Ovary (tissue), 7 donors: ENCODE measurements at regions not wholly inside any gene's neighbourhood (a gene's known extent, or its start where the extent isn't known, plus 50 kb on each side); places are given as distances from the start of the nearest gene placed in this dataset.
"Not testable (repeated sequence)": the region's sequence is repeated elsewhere in the genome, so short reads cannot be mapped to it uniquely, and the experiment has no call there.

ENCODE experiments used
- DNase-seq, 5 donors: peaks; one replicate each; pipeline ENCODE4 v3.0.0-alpha.2; 2019 to 2020
- H3K27ac ChIP-seq, 2 donors: fragments of 200-600 bp; one replicate each; pipeline versions ENCODE4 v1.5.1 to v1.8.0; 2019 to 2022
- H3K27me3 ChIP-seq: fragments of 200-600 bp; one replicate; pipeline ENCODE4 v1.8.0; 2022
- H3K36me3 ChIP-seq: fragments of 200-600 bp; sonication (generic); one replicate; pipeline ENCODE4 v1.5.1; 2019
- H3K4me1 ChIP-seq: one replicate; pipeline ENCODE4 v1.8.1; 2013; ENCODE audit warnings: mild to moderate bottlenecking, moderate library complexity; ENCODE audit not compliant: insufficient read depth
- H3K4me3 ChIP-seq: fragments of 200-600 bp; sonication (generic); one replicate; pipeline ENCODE4 v1.5.1; 2017
- H3K9me3 ChIP-seq, 2 donors: fragments of 200-600 bp in 1 of 2; sonication (generic) in 1 of 2; one replicate each; pipeline versions ENCODE4 v1.5.1 to v1.8.1; 2013 to 2019; ENCODE audit warnings: mild to moderate bottlenecking in 1 of 2, moderate library complexity in 1 of 2
- EP300 ChIP-seq: sonication (generic); formaldehyde crosslinking; IDR thresholded peaks from one replicate; pipeline ENCODE4 v1.6.1; 2017; ENCODE audit warnings: antibody characterized with exemption
- POLR2A ChIP-seq: fragments of 450-650 bp; IDR thresholded peaks from one replicate; pipeline ENCODE4 v1.6.1; 2017; ENCODE audit warnings: antibody characterized with exemption, mild to moderate bottlenecking, moderate library complexity
- WGBS, 3 donors: extraction: QIAGEN DNeasy Blood & Tissue Kit in 1 of 3; methylation state at CpG; one replicate each; pipeline versions ENCODE4 v1.1.5 to v1.1.7; 2013 to 2017; 5-methylcytosine and 5-hydroxymethylcytosine counted together
- intact Hi-C, 4 donors: fragments of 100-400 bp; cut with DNase I; formaldehyde crosslinking; loops; one replicate each; pipeline versions ENCODE4 v1.11.0 to v1.15.1; 2022 to 2023
- TF ChIP-seq, protein P1 (sequence below), 3 donors: fragments of 450-650 bp in 2 of 3; fragments of 200-600 bp in 1 of 3; IDR thresholded peaks; one replicate each; pipeline versions ENCODE4 v1.5.1 to v1.8.0; 2016 to 2022; ENCODE audit warnings: antibody characterized with exemption in 3 of 3, mild to moderate bottlenecking in 1 of 3
- donor health status: DM: no; HTN: no; CAD: no; lungs with moderate emphysema.
- donor health status: DM: no; HTN: no; CAD: no.
- donor health status: Bipolar disorder and iron deficiency.
- donor health status: DM: no; HTN: no; CAD: no.
- donor health status: DM: yes; HTN: yes; CAD: no.

DNA sequence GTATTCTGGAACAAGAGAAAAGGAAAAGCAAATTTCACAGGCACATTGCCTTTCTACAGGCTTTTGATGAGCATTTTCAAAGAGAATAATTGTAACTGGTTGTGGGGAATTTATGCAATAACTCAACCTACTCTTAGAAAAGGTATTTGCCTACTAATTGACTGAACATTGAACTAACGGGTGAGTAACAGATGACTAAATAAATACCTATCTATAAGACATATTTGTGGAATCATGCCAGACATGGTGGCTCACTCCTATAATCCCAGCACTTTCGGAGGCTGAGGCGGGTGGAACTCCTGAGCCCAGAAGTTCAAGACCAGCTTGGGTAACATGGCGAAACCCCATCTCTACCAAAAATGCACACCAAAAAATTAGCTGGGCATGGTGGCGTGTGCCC is 367.7 kb downstream of the CGGBP1 start:
- intact Hi-C loops, result no loop called here
- 91 to 92% (median 92%) methylated on average over 5 of the region's 5 CpGs for WGBS, 3 donors
- no peak for DNase-seq
- H3K4me3 ChIP-seq, result no peak overlapping the region
- H3K9me3 ChIP-seq, result no peaks in the 10 kb centered on the region
- no peak for TF ChIP-seq POLR2A
- TF ChIP-seq, protein P1, sequence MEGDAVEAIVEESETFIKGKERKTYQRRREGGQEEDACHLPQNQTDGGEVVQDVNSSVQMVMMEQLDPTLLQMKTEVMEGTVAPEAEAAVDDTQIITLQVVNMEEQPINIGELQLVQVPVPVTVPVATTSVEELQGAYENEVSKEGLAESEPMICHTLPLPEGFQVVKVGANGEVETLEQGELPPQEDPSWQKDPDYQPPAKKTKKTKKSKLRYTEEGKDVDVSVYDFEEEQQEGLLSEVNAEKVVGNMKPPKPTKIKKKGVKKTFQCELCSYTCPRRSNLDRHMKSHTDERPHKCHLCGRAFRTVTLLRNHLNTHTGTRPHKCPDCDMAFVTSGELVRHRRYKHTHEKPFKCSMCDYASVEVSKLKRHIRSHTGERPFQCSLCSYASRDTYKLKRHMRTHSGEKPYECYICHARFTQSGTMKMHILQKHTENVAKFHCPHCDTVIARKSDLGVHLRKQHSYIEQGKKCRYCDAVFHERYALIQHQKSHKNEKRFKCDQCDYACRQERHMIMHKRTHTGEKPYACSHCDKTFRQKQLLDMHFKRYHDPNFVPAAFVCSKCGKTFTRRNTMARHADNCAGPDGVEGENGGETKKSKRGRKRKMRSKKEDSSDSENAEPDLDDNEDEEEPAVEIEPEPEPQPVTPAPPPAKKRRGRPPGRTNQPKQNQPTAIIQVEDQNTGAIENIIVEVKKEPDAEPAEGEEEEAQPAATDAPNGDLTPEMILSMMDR (IDR thresholded peaks at IDR 0.05), result no peak
- TF ChIP-seq EP300, result no peak
- no peaks in the 10 kb centered on the region for H3K36me3 ChIP-seq
- no peaks in the 10 kb centered on the region for H3K4me1 ChIP-seq
- H3K27me3 ChIP-seq, result no peaks in the 10 kb centered on the region
- H3K27ac ChIP-seq, result no peak overlapping the region

DNA sequence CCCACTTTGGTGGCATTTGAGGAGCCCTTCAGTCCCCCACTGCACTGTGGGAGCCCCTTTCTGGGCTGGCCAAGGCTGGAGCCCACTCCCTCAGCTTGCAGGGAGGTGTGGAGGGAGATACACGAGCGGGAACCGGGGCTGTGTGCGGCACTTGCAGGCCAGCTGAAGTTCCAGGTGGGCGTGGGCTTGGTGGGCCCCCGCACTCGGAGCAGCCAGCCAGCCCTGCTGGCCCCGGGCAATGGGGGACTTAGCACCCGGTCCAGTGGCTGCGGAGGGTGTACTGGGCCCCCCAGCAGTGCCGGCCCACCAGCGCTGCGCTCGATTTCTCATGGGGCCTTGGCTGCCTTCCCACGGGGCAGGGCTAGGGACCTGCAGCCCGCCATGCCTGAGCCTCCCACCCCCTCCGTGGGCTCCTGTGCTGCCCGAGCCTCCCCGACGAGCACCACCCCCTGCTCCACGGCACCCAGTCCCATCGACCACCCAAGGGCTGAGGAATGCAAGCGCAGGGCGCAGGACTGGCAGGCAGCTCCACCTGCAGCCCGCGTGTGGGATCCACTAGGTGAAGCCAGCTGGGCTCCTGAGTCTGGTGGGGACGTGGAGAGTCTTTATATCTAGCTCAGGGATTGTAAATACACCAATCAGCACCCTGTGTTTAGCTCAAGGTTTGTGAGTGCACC is 379.7 kb downstream of the CGGBP1 start:
- H3K36me3 ChIP-seq, H3K4me1 ChIP-seq, H3K9me3 ChIP-seq, H3K4me3 ChIP-seq, H3K27ac ChIP-seq, H3K27me3 ChIP-seq, intact Hi-C loops, DNase-seq: not testable (repeated sequence)
- 92 to 94% (median 93%) methylated on average over 21 to 27 of the region's 27 CpGs for WGBS, 3 donors

DNA sequence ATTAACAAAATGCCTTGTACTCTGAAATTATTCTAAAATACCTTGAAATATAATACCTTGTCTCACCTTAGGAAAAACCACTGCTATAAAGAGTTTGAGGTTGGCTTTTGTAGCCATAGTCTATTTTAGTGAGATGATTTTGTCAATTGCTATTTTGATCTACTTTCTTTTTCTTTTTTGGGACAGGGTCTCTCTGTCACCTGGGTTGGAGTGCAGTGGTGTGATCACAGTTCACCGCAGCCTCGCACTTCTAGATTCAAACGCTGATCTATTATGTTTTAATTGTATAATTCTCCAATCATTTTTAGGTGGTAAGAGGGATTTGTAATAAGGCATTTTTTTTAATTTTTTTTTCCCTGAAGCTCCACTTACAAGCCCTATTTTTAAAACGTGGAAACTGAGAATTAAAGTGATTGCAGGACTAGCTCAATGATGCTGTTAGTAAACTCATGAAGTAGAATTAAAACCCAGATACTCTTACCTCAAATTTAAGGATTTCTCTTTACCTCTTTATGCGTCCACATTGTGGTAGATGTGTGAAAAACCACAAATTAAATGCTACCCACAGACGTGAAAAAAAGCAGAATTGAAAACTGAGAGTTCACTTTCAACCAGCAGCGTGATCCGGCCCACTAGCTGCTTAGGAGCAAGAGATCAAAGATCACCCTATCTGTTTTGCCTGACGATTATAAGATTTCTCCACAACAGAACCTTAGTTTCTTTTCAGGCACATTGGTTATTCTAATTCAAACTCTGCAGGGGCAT is 384.2 kb downstream of the CGGBP1 start:
- no peaks in the 10 kb centered on the region for H3K9me3 ChIP-seq
- no peak overlapping the region for H3K27ac ChIP-seq
- no peaks in the 10 kb centered on the region for H3K27me3 ChIP-seq
- H3K36me3 ChIP-seq, result no peaks in the 10 kb centered on the region
- no peaks in the 10 kb centered on the region for H3K4me1 ChIP-seq
- TF ChIP-seq POLR2A, result no peak
- TF ChIP-seq, protein P1 (IDR thresholded peaks at IDR 0.05), result no peak
- no peak for TF ChIP-seq EP300
- intact Hi-C loops, result no loop called here
- WGBS, 3 donors, result 69 to 72% (median 71%) methylated on average over 9 of the region's 9 CpGs
- no peak overlapping the region for H3K4me3 ChIP-seq
- no peak for DNase-seq

DNA sequence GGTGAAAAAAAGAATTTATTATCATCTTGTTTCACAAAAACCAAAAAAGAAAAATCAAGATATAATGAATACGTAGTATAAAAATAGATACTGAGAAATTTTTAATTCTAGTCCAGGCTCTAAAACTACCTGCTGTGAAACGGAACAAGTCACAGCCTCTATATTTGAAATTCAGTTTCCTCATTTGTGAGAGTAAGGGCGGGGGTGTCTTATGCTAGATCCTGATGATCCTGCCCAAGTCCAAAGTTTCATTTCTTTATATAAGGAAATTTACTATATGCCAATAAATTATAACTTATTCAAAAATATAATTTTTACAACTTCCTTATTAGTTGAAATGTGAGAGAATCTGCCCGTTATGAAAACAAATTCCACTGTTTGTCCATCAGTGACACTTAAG is 385.7 kb downstream of the CGGBP1 start:
- WGBS, 3 donors, result 86 to 87% (median 87%) methylated on average over 4 of the region's 4 CpGs
- DNase-seq, result no peak
- TF ChIP-seq POLR2A, result no peak
- TF ChIP-seq EP300, result no peak
- TF ChIP-seq, protein P1 (IDR thresholded peaks at IDR 0.05), result no peak
- H3K4me1 ChIP-seq, result no peaks in the 10 kb centered on the region
- no peak overlapping the region for H3K4me3 ChIP-seq
- H3K27ac ChIP-seq, result no peak overlapping the region
- H3K9me3 ChIP-seq, result no peaks in the 10 kb centered on the region
- intact Hi-C loops, result no loop called here
- no peaks in the 10 kb centered on the region for H3K27me3 ChIP-seq
- no peaks in the 10 kb centered on the region for H3K36me3 ChIP-seq

DNA sequence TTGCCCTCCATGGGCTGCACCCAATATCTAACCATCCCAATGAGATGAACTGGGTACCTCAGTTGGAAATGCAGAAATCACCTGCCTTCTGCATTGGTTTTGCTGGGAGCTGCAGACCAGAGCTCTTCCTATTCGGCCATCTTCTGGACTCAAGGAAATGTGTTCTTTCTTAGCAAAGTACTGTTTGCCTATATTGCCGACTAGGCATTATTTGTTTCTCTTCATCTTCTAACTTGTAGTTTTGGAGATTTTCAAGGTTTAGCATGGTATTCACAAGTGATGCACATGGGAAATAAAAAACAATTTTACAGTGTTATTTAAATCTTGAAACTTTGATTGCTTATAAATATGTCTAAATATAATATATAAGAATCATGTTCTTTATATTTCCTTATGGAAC is 377.8 kb upstream of the POU1F1 start:
- intact Hi-C loops, result no loop called here
- WGBS, 3 donors, result 88 to 93% (median 93%) methylated on average over 2 of the region's 2 CpGs

GRCh38 chr3:87653138-87653537 is 376.8 kb upstream of the POU1F1 start:
- H3K9me3 ChIP-seq, H3K27me3 ChIP-seq, H3K36me3 ChIP-seq, intact Hi-C loops, H3K4me3 ChIP-seq, H3K27ac ChIP-seq, DNase-seq, H3K4me1 ChIP-seq: not testable (repeated sequence)
- 76 to 93% (median 79%) methylated on average over 3 of the region's 3 CpGs for WGBS, 3 donors

More for the DNA sequence above, 377.8 kb upstream of the POU1F1 start:
- Histone ChIP-seq H3K27ac (no peak overlapping the region), H3K4me3 (no peak overlapping the region), H3K4me1 (no peaks in the 10 kb centered on the region), H3K36me3 (no peaks in the 10 kb centered on the region), H3K9me3 (no peaks in the 10 kb centered on the region), H3K27me3 (no peaks in the 10 kb centered on the region)
- no peak for TF ChIP-seq EP300
- no peak for TF ChIP-seq POLR2A
- TF ChIP-seq, protein P1 (IDR thresholded peaks at IDR 0.05), result no peak
- DNase-seq, result no peak
